GM21447 (cell line): ENCODE measurements at regions not wholly inside any gene's neighbourhood (a gene's known extent, or its start where the extent isn't known, plus 50 kb on each side); places are given as distances from the start of the nearest gene placed in this dataset.

Source experiments
- ATAC-seq: cut with Tn5 transposase; IDR thresholded peaks from one replicate; pipeline ENCODE4 v1.9.1; 2021; ENCODE audit not compliant: unreplicated experiment

DNA sequence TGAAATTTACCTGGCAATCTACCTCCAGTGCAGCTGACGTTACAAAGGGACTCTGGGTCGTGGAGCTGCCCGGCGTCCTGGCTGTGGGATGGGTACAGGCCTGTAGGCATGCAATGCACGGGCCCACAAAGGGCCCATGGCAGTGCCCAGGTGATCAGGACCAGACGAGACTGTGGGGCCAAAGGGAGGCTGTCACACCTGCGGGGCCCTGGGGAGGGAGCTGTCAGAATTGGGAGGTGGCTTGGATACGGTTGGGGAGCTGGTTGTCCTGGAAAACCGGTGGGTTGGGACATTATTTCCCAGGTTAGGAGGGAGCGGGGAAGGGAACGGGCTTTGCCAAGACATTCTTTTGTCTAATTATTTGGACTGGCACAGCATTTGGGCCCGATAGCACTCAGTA is 958.5 kb downstream of the BRD1 start:
- no peak for ATAC-seq

DNA sequence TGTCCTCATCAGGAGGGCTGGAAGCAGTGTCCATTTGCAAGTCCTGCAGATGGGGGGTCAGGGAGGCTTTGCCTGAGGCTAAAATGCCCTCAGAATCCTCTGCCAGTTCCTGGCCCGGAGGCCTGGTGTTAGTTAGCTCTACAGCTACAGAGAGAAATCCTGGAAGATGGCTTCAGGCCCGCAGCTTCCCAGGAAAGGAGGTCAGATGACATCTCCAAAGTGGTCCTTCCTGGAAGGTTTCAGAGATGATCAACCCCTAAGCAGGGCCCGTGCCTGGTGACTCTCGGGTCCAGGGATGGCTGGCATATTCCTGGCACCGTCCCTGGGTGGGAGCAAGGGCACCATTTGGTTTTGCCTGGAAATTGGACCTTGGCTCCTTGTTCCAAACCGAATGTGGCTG is 959.1 kb downstream of the BRD1 start:
- ATAC-seq: no peak

DNA sequence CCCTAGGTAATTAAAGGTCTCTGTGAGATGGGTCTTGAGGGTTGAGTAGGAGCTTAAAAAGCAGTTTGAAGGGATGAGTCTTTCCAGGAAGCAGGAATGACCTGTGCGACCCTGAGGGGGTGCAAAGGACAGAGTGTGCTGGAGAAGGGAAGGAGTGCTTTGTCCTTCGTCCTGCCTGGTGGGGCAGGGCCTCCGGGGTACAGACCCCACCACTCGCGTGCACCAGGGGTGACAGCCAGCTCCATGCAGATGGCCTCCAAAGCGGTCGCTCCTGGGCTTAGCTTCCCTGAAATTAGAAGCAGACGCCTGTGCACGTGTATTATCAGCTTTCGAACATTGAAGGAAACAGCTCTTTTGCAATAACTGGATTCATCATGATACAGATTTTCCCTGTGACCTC is 959.8 kb downstream of the BRD1 start:
- no peak for ATAC-seq

DNA sequence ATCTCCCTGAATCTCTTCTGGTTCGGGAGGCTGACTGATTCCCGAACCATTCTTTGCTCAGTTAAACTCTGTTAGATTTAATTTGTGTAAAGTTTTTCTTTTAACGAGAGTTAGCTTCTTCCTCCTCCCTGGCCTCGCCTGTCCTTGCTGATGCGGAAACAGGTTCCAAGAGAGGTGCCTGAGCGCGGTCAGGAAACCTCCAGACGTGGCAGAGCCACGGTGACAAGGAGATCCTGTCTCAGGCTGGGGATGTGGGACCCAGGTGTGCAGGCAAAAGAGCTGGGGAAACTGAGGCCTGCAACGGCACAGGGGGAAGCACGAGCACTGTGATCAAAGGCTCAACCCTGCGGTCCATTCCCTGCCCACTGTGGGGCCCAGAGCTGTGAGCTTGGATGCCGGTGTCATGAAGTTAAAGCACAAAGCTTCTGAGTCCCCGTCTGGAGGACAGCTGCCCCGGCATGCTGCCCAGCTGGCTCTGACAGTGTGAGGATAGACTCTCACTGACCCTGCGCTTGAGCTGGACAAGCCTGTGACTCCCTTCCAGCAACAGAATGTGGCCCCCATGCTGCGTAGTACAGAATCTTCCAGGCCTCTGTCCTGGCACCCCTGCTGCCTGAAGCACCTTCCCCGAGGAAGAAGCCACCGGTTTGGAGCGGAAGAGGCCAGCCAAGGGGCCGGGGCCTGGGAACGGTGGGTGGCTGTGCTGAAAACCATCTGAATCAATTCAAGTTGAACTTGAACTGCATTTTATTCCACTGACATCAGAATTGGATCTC is 960.6 kb downstream of the BRD1 start:
- ATAC-seq: no peak

DNA sequence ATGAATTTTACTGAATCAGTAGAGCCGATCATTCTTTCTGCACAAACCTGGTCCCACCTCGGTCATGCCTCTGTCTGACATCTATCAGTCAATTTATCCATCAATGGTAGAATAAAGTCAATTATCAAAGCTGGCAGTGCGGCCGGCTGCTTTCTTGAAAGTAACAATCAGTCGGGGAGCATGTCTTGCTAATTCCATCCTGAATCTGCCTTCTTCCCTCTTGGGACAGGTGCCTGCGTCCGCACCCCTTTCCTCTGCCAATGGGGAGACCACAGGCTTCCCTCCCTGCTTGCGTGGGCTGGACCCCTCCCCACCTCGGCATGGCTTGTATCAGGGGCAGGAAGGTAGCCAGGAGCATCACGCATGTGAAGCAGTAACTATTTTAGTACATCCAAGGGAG is 962.9 kb downstream of the BRD1 start:
- no peak for ATAC-seq

DNA sequence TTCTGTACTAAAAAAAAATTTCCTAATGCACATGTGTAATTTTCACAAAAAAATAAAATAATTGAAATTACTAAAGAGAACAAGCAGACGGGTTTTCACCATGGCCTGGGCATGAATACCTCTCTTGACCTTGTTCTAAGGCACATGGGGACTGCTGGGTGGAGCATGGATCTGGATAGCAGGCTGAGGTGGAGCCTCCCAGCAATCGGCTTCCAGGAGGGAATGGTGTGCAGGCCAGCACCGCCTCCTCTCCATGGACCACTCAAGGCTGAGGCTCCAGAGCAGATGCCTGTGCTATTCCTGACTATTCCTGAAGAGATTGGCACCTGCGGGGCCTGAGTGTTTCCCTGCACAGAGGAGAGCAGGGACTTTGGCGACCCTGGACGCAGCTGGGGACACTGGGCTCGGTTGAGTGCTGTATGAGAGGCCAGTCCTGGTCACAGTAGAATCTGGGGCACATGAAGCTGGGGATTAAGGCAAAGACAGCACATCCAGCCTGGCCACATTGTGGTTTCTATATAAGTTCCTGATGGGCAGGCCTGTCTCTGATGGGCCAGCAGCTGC is 963.6 kb downstream of the BRD1 start:
- no peak for ATAC-seq

DNA sequence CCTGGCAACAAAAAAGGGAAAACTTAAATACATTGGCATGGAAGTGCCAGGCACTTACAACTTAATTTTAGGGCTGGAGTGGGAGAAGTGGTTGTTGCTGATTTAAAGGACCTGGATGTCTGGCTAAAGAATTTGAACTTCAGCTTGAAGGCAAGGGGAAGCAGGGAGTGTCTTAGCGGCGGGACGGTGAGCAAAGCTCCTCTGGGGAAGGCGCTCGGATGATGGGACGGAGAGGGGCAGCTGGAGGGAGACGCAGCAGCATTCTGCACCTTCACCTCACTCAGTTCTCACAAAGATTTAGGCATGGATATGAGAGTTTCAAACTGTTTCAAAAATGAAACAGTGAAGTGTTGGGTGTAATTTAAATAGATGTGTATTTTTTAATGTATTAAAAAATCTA is 967.1 kb downstream of the BRD1 start:
- ATAC-seq: no peak

DNA sequence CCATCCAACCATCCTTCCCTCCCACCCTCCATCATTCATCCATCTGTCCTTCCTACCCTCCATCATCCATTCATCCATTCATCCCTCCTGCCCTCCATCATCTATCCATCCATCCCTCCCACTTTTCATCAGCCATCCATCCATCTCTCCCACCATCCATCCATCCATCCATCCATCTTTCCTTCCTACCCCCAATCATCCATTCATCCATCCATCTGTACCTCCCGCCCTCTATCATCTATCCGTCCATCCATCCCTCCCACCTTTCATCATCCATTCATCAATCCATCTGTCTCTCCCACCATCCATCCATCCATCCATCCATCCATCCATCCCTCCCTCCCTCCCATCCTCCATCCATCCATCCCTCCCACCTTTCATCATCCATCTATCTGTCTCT is 968.8 kb downstream of the BRD1 start:
- no peak for ATAC-seq

DNA sequence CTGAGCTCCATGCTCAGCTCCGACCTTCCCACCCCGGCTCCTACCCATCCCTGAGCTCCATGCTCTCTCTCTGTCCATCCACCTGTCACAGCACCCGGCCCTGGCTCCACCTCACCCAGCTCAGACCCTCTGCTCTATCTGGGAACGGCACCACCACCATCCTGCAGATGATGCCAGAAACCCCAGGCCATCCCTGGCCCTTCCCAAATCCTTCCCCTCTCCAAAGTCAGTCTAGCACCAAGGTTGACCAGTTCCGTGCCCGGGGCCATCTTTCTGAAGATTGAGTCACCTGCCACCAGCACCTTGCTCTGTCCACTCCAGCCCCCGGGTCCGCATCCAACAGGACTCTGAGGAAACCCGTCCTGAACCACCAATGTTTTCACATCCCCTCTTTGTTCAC is 969.6 kb downstream of the BRD1 start:
- no peak for ATAC-seq

DNA sequence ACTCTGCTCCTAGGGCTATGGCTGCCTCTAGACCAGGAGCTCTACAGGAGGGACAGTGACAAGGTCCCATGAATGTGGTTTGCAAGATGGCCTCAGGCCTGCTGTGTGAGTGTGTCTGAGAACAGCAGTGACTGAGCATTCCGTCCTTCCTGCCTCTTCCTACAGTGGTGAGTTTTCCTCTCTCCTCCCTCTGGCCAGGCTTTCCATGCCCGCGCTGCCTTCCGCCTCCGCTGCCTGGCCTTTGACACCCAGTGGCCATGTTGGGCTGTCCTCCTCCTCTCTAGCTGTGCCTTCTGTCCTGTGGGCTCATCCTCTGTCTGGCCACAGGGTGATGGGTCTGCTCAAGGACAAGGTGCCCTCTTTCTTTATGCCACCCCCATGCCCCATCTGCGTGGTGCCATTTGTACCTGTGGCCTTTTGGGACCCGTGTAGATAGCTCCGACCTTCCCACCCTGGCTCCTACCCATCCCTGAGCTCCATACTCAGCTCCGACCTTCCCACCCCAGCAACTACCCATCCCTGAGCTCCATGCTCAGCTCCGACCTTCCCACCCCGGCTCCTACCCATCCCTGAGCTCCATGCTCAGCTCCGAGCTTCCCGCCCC is 970.4 kb downstream of the BRD1 start:
- ATAC-seq: no peak

DNA sequence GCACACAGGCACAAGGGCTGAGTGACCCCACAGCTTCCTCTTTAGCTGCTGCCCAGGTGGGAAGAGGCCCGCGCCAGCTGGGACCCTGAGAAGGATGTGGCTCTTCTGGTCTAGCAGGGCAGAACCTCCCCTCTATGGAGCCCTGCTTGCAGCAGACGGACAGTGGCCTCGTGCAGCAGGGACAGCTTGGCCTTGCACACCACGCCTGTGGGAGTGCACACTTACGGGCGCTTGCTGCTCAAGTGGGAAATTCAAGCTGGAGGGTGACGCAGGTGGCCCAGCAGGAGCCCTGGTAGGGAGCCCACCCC is 971.4 kb downstream of the BRD1 start:
- no peak for ATAC-seq

DNA sequence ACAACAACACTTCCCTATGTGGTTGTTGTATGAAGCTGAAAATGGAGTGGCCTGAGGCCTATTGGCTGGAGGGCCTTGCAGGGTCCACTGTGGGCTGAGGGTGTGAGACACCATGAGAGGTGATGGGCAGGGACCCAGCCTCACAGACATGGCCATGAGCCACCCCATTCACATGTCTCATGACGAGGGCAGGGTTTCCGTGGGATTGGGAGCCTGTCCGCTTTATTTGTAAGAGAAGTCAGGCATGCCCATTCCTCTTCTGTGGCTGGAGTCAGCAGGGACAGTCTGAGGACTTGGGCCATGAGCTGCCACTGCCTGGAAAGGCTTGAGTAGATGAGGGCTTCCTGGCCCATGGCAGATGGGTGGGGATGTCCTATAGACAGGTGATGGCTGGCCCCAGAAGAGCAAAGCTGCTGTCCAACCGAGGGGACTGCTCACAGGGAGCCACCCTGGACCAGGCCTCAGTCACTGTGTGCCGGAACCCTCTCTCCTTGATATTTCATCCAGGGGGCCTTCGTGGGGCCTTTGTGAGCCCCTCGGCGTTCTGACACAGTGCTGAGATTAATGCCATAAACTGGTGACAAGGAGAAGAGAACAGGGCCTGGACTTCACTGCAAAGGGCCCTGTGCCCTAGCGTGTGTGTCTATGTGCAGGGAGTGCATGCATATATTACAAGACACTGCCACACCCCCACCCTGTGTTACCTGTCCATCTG is 971.9 kb downstream of the BRD1 start:
- ATAC-seq: no peak

DNA sequence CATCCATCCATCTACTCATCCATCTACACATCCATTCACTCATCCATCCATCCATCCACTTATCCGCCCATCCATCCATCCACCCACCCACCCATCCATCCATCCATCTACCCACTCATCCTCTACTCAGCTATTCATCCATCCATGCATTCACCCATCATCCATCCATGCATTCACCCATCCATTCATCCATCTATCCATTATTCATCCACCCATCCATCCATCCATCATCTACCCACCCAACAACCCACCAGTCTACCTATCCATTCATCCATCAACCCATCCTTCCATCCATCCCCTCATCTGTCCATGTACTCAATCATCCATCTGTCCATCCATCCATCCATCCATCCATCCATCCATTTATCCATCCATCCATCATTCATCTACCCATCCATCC is 972.7 kb downstream of the BRD1 start:
- no peak for ATAC-seq

DNA sequence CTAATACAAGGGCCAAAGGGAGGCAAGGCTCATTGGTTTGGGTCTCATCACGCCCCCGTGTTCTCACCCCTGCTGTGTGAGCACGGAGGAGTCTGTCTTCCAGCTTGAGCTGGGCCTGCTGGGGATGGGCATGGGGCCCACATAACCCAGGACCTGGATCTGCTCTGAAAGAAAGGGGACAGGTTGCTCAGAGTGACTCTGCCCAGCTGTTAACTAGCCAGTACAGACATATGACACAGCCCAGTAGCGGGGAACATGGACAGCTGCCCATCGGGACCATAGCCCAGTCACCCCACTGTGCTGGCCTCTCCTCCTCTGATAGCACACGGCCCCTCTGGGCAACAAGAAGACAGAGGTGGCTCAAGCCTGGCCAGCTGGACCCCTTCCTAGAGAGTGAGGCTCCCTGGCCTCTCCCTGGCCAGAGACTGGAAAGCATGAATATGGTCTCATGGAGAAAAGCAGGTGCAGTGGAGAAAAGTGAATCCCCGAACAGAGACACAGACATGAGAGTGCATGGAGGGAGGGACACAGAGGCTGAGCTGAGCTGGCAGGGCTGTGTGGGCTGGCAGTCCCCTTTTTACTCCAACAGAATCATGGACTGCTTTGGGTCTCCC is 973.9 kb downstream of the BRD1 start:
- no peak for ATAC-seq

DNA sequence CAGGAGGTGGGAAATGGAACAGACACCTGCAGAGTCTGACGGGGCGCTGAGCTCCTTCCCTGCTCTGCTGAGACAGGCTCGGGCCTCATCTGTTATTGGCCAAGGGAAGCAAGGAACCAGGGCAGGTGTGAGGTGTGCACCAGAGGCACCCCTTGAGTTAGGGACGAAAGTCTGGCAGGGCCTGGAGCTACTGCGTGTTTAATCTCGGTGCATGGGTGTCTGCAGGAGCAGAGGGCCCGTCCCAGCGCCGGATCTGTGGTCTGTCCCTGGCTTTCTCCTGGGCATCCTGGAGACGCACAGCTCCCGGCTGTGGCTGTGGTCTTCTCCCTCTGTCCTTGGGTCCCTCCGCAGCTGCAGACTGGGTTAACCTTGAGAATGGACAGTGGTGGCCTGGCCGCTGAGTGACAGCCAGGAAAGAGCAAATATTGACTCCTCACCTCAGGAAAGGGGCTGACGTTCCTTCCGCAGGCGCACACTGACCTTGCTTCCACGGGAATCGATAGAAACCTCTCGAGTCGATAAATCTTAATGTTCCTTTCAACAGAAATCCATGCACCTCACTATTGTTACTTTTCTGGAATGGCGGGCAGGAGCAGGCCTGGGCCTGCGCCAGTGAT is 975.6 kb downstream of the BRD1 start:
- no peak for ATAC-seq

DNA sequence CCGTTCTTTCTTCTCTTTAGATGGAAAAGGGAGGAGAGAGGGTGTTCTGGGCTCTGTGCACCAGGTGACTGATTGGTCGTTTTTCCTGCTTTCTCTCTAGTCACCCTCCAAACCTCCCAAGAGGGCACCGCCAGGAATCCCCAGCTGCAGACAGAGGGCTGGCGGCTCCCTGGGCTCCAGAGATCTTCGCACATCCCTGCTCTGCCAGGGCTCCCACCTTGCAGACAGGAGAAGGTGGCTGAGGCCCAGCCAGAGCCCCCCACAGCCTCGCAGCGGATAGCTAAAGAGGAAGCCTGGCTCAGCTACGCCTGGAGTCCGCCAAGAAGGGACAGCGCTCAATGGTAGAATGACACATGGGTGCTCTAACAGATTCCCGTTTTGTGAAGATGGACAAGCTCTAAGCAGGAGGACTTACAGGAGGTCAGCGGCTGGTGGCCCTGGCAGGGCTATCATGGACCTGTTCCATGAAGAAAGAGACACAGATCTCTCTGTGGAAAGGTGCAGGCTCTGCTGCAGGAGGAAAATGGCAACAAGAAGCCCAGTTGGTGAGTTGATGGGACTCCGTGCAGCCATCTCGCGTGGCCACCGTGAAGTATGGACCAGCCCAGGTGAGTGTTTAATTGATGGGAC is 976.9 kb downstream of the BRD1 start:
- ATAC-seq: no peak

DNA sequence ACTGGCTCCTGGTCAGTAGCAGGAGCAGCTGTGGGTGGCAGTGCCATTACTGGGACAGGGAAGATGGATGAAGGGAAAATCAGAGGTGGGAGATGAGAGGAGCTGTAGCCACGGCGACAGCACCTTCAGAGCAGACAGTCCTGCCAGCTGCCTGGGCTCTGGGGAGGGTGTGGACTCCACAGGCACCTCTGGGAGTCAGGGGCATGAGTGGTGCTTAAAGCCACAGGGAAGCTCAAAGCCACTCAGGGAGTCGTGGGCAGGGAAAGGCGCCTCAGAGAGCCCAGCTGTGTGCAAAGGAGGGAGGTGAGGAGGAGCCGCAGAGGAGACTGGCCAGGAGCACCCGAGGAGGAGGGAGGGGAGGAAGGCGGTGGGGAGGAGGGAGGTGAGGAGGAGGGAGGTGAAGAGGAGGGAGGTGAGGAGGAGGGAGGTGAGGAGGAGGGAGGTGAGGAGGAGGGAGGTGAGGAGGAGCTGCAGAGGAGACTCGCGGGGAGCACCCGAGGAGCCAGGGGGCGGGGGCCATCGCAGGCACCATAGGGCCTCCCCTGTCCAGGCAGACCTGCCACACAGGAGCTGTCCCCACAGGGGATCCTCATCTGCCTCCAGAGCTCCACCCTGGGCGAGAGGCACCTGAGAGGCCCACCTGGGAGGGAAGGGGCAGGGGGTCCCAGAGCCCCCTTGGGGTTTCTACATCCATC is 977.6 kb downstream of the BRD1 start:
- no peak for ATAC-seq

DNA sequence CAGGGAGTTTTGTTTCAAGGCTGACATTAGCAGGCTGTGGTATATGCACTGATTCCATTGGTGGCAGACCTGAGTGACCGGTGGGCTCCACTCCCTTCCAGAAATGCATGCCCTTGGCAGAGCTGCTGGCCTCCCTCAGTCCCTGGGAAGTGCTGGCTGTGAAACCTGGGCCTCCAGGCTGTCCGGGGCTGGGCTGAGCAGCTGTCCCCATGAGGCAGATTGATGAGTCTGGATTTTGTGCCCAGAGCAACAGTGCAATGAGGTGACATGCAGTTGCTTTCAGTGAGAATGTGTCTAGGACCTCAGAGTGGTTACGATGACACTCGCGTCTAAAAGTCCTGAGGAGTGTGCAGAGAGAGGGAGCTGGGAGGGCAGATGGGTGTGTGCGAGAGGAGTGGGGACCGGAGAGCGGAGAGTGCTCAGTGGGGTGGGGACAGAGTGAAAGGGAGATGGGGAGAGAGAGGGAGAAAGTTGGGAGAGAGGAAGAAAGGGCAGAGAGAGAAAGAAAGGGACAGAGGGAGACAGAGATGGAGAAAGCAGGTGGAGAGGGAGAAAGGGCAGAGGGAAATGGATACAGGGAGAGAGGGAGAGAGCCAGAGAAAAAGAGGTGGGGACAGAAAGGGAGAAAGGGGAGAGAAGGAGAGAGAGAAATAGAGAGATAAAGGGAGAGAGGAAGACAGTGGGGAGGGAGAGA is 978.3 kb downstream of the BRD1 start:
- no peak for ATAC-seq

DNA sequence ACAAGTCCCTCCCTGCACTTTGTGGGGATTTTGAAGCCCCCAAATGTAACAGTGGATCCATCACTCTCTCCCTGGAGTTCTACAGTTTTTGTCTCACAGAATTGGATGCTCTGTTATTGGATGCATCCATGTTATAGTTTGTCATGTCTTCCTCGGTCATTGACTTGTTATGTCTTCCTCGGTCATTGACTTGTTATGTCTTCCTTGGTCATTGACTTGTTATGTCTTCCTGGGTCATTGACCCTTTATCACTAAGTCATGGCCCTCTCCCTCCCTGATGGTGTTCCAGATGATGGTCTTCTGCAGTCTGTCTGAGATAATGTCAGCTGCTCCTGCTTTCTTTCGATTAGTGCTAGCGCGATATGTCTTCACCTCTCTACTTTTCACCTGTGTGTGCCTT is 981.5 kb downstream of the BRD1 start:
- ATAC-seq: no peak
